NCI-H446 treated with DMSO at 0.1 percent for 48 hours (cell line): ENCODE measurements at regions not wholly inside any gene's neighbourhood (a gene's known extent, or its start where the extent isn't known, plus 50 kb on each side); places are given as distances from the start of the nearest gene placed in this dataset.
"Not testable (repeated sequence)": the region's sequence is repeated elsewhere in the genome, so short reads cannot be mapped to it uniquely, and the experiment has no call there.

Experiments used
- DNase-seq: peaks from one replicate; lab custom pipeline; 2025; lab: John Stamatoyannopoulos, UW

DNA sequence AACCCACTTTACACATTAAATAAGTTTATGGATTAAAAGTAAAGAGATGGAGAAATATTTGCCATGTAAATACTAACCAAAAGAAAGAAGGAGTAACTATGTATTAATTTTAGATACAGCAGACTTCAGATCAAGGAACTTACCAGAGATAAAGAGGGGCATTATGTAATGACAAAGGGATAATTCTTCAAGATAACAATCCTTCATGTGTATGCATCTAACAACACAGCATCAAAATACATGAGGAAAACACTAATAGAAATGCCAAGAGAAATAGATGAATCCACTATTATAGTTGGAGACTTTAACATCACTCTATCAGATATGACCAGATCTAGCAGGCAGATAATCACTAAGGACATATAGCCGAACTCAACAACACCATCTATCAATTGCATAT, 149.8 kb upstream of the ANKRD55 start:
- DNase-seq: no peak

GRCh38 chr5:56377573-56377972, 144.4 kb upstream of the ANKRD55 start:
- no peak for DNase-seq

DNA sequence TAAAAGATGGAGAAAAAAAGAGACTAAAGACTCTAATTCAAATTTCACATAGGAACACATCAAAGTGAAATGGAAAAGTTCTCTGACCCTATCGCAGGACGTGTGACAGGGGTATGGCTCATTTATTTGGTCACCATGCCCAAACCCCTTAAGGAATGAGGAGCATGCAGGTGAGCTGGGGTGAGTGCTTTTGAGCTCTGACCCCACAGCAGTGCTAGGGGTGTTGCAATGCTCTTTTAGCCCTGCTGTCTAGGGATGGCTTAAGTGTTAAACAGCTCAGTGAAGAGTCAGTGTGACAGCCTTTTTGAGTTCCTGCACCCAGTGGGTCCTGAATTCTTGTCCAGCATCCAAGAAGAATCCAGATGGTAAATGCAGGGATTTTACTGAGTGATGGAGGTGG, 143.0 kb upstream of the ANKRD55 start:
- DNase-seq: no peak

- peak; percentile 1 for DNase-seq
Observed at GRCh38 chr5:56375011-56375410, 141.9 kb upstream of the ANKRD55 start.

- DNase-seq: not testable (repeated sequence)
Observed at GRCh38 chr5:56372491-56372890, 139.4 kb upstream of the ANKRD55 start.

DNA sequence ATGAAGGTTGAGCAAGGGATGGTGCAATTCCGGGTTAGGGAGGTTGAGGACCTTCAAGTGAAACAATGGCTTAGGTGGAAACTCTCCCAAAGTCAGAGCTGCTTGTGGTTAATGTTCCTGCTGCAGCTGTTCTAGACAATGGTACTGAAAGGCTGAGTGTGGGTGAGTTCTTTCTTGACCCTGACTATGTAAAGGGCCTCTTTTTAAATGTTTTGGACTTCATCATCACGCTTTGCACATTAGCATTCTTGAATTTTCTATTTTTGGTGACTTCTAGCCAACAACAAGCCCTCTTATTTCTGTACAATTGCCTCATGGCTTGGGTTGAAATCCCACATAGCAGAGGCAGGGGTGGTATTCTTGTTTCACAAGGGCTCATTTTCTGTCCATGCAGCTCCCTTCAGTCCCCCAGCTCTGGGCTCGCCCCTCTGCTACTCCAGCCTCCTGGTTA, 136.3 kb upstream of the ANKRD55 start:
- DNase-seq: no peak

GRCh38 chr5:56367748-56368147, 134.6 kb upstream of the ANKRD55 start:
- DNase-seq: no peak

DNA sequence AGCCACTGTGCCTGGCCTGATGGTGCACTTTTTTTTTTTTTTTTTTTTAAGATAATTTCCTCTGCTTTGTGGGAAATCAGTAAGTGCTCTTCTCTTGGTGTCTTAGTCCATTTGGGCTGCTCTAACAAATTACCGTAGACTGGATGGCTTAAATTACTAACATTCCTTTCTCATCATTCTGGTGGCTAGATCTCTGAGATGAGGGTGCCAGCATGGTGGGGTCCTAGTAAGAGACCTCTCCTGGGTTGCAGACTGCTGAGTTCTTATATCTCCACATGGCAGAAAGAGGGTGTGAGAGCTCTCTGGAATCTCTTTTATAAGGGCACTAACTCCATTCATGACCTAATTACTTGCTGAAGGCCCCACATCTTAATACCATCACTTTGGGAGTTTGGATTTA, 133.9 kb upstream of the ANKRD55 start:
- DNase-seq: no peak

- no peak for DNase-seq
Observed at GRCh38 chr5:56361398-56361797, 128.3 kb upstream of the ANKRD55 start.

DNA sequence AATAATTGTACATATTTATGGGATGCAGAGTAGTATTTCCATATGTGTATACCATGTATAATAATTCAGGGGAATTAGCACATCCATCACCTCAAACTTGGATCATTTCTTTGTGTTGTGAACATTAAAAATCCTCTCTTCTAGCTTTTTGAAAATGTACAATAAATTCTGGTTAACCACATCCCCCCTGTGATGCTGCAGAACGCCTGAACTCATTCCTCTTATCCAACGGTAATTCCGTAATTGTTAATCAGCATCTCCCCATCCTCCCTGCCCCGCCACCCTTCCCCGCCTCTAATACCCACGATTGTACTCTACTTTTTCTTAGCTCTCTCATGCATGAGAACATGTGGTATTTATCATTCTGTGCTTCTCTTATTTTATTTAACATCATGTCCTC, 127.7 kb upstream of the ANKRD55 start:
- DNase-seq: no peak

DNA sequence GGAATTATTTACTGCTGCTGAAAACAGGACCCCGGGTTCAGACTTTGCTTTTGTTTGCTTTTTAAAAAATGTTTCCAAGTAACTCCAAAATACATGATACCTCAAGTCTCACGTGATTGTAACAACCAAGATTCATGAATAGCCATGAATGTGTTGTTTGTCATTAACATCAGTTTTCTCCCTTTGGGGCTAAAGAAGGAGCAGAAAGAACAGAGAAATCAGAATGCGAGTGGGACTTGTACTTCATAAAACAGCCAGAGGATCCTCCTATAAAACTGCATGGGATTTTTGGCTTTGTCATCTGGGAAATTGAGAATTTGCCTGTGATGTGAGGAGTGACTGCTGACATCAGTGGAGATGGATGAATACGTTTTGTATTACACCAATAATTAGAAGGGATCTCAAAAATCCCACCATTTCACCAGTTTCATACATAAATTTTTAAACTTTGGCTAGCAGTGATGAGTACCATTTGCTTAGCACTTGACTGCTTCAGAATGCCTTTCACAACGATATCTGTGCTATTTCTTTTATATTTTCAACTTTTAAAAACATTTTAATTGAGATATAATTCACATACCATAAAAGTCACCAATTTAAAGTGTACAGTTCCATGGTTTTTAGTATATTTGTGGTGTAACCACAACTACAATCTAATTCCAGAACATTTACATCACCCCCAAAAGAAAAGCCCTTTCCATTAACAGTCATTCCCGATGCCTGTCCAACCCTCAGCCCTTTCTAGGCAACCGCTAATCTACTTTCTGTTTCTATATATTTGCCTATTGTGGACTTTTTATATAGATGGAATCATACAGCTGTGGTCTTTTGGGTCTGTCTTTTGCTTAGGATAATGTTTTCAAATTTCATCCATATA, 126.9 kb upstream of the ANKRD55 start:
- DNase-seq: no peak

DNA sequence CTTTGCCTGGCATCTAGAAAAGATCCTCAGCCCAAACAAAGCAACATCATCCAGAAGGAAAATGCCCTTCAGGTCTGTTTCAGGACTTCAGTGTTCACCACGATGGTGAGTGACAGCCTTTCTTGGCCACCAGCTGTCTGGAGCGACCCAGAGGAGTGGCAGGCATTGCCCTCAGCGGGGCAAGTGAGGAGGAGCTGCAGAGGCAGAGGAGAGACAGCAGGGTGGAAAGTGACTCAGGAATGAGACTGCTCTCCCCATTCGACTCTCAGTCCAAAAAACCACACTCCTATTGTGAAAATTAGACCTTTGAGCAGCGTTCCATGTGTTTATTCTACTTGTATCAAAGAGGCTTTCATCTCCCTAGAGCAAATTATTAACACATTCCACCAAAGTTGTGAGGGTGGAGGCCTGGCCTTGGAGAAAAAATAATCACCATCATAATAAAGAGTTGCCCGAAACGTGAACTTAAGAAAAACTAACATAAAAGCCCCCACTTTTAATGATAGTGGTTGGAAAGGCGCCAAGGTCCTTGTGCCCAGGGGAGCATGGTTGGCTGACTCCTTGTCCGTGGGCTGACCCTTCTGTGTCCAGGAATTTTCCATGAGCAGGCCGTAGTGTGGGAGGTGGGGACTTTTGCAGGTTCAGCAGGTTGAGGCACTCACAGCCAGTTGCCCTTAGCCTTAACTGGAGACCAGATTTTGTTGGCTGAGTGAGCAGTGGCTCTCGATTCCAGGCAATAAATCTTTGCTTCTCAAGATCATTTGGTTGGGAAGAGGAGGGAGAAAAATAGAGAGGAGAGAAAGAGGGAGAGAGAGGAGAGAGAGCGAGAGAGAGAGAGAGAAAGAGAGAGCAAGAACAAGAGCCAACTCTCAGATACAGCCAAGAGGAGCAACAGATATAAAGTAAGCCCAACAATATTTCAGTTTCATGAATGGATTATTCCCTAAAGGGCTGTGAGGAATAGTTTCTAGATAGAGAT, 125.9 kb upstream of the ANKRD55 start:
- DNase-seq: no peak

GRCh38 chr5:56358046-56358445, 124.9 kb upstream of the ANKRD55 start:
- no peak for DNase-seq

DNA sequence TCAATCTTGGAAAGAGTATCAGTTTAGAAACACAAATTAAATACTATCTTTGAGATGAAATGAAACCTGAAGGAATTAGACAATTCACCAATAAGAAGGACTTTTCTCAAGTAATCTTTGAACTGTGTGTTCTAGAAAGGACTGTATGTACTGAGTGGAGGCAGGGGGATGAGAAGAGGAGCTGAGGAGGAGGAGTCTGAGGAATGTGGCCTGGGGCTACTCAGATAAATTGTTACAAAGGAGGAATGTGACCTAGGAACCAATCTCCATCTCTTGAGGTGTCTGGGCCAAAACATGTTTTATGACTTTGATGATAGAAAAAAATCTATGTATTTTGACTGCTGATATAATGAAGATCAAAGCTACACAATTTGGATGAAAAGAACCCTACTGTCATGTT, 124.3 kb upstream of the ANKRD55 start:
- no peak for DNase-seq

DNA sequence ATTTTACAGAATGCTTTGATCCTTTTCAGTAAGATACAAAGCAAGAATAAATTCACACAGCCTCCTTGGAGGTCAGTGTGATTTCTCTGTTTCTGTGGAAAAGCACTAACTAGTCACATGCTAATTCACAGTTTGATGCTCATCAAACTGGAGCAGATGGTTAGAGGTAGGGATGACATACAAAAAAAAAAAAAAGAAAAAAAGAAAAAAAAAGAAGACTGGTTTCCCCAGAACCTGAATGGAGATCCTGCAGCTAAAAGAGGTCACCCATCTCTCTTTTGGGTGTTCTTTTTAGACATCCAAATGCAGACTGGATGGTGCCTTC, 123.7 kb upstream of the ANKRD55 start:
- DNase-seq: no peak

DNA sequence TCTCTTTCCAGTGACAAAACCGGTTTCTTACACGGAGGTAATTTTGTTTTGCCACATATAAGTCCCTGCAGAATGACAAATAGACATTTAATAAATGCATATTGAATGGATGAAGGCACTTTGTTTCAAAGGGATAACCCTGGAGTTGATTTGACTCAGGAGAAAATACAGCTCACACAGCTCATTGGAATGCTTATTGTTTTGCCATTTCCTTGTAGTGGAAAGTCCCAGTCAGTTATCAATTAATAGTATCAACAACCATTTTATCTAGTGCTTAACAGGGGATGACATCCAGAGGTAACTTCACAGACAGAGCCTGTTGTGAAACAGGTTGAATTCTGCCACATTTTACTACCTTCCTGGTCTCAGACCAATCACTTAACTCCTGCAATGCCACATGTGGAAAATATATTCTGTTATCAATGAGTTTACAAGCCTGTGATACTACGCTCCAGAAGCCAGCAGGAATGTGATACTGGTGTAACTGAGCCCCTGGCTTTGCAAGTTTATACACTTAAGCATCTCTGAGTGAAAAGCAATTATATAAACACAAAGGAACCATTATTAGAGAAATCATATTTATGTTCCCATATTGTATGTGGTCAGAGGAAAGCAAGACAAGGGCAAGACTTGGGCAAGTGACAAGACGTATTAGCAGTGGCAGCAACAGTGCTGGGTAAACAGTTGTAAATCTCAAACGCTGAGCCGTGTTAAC, 123.1 kb upstream of the ANKRD55 start:
- DNase-seq: no peak

GRCh38 chr5:56354836-56355235, 121.7 kb upstream of the ANKRD55 start:
- no peak for DNase-seq

GRCh38 chr5:56352808-56353590, 119.9 kb upstream of the ANKRD55 start:
- DNase-seq: no peak

GRCh38 chr5:56350597-56351170, 117.6 kb upstream of the ANKRD55 start:
- no peak for DNase-seq

DNA sequence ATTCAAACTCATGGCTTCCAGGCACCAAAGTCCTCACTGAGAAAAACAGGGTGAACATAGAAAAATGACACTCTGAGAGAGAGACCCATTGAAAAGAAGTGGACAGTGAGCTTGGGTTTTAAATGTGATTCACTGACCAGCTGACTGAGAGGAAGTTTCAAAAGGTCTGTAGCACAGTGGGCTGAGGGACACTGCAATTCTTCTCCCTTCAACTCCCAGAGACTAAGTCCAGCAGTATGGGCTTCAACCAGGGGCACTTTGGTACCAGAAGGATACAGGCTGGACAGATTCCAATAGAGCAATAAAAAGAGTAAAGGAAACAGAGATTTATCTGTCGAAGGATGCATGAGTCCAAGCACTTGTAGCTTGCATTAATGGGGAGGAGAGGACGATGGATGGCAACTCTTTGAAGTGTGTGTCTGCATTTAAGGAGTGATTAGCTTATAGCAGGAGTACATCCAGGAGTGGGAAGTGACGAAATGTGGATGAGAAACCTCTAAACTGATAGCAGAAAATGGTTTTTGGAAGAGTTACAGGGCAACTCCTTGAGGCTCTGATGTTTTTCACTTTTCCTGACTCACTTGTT, 117.0 kb upstream of the ANKRD55 start:
- DNase-seq: no peak

- DNase-seq: no peak
Observed at GRCh38 chr5:56349461-56349860, 116.3 kb upstream of the ANKRD55 start.
